GM20000 (cell line): ENCODE measurements at regions not wholly inside any gene's neighbourhood (a gene's known extent, or its start where the extent isn't known, plus 50 kb on each side); places are given as distances from the start of the nearest gene placed in this dataset.

Experiments
- DNase-seq: peaks from one replicate; pipeline ENCODE4 v3.0.0; 2012; ENCODE audit warnings: low spot score
- TF ChIP-seq, protein P1 (sequence below): IDR thresholded peaks from 2 replicates; pipeline ENCODE4 v1.5.1; 2012; ENCODE audit warnings: mild to moderate bottlenecking, control low read depth; ENCODE audit errors: extremely low read depth, missing control alignments

DNA sequence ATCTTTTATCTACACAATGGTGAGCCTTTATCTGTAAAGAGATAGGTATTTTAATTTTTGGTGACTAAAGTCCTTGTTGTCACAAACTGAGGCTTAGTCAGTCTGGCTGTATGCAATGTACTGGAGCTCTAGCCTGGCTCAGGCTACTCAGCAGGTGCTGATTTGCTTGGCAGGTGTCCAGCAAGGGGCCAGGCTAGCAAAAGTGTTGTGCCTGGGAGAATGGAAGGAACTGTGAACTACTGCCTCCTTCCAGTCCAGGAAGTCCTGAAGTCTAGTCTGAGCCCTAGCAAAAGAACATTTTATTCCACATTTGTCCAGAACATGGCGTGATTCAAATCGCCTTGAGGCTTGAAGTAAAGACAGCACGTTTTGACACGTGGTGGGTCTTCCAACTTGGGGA, 260.5 kb downstream of the CCDC85A start:
- TF ChIP-seq, protein P1, sequence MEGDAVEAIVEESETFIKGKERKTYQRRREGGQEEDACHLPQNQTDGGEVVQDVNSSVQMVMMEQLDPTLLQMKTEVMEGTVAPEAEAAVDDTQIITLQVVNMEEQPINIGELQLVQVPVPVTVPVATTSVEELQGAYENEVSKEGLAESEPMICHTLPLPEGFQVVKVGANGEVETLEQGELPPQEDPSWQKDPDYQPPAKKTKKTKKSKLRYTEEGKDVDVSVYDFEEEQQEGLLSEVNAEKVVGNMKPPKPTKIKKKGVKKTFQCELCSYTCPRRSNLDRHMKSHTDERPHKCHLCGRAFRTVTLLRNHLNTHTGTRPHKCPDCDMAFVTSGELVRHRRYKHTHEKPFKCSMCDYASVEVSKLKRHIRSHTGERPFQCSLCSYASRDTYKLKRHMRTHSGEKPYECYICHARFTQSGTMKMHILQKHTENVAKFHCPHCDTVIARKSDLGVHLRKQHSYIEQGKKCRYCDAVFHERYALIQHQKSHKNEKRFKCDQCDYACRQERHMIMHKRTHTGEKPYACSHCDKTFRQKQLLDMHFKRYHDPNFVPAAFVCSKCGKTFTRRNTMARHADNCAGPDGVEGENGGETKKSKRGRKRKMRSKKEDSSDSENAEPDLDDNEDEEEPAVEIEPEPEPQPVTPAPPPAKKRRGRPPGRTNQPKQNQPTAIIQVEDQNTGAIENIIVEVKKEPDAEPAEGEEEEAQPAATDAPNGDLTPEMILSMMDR, result no peak
- DNase-seq, result no peak

DNA sequence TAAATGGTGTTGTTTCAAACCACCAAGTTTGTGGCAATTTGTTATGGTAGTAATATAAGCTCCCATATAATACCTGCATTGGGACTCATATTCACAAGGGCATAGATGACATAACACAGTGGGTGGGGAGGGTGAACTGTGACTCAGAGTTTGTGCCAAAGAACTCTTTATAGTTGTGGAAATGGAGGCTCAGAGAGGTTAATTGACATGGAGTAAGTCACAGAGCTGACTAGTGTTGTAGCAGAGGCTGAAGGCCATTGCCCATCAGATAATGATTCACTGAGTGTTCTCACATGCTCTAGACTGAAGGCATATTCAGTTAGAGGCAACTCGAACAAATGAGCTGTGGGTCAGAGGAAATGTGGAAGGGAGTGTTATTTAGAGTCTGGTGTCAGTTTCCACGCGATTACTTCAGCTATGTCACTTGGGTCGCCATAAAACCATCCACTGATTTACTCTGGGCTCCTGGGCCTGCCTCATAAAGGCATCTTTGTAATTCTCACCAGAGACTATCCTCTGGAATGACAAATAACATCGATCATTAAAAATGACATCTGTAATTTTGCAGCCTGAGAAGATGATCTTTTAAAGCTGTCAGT, 264.7 kb downstream of the CCDC85A start:
- DNase-seq, result no peak
- TF ChIP-seq, protein P1, result no peak

DNA sequence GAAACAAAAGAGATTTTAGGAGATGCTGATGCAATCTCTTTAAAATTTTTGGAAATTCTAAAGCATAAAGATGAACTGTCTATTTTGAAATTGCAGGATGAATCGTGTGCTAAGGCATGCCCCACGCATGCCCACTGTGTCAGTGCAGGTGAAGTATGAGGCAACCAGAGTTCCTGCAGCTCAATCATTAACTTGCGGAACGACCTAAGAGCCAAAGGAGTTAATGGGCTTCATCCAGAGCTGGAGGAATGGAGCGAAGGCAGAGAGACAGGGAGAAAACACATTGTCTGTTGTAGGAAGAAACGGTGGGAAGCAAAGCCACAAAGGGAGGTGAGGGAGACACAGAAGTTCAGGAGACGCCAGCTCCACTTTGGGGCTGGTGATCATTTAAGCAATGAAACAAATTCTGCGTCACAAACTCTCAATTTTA, 265.2 kb downstream of the CCDC85A start:
- no peak for DNase-seq
- TF ChIP-seq, protein P1, result no peak

DNA sequence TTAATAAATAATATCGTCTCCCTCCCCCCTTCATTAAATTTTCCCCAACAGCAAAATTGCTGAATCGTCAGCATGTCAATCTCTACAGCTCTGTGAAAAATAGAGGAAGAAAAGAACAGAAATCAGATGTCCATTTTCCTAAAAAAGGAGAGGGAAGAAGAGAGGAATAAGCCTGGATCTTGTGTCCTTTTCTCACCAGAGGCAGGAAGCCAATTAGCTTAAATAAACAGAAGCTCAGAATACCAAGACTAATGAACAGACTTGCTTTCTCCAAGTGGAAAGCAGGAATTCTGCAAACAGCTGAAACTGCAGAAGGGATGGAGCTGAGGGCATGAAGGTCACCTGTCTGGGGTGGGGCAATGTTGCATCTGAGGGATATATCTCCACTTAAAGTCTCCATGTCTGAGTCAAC, 265.7 kb downstream of the CCDC85A start:
- DNase-seq, result no peak
- TF ChIP-seq, protein P1, result no peak

DNA sequence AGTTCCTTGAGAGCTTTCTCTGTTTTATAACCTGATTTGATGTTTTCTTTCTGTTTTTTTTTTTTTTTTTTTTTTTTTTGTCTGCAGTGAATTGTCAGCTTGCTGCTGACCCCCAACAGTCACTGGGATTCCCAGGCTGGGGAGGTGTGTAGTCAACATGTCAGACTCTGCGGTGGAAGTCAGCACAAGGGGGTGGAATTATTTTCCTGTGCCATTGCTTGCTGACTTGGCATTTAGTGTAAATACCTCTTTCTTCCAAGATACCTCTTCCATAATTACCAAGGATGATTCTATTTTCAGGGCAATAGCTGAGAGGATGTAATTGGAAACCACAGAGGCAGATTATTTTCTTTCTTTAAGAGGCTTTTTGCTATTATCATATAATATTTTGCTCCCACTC, 266.3 kb downstream of the CCDC85A start:
- TF ChIP-seq, protein P1, result no peak
- DNase-seq, result no peak

DNA sequence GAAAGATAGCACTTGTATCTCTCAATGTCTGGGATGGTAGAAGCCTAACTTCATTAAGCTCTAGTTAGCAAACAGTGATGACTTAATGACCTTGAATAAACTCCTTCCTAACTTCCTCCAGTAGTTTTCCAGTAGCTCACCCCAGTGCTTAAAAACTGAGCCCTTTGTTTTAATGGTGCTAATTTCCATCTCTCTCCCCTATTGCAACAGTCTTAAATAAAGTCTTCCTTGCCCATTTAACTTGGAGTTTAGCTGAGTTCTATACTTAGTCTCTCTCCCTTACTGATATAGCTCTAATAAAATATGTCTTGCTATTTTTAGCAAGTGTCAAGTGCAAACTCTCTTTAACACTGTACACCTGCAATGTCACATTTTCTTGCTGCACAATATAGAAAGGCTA, 267.0 kb downstream of the CCDC85A start:
- TF ChIP-seq, protein P1, result no peak
- DNase-seq, result no peak

DNA sequence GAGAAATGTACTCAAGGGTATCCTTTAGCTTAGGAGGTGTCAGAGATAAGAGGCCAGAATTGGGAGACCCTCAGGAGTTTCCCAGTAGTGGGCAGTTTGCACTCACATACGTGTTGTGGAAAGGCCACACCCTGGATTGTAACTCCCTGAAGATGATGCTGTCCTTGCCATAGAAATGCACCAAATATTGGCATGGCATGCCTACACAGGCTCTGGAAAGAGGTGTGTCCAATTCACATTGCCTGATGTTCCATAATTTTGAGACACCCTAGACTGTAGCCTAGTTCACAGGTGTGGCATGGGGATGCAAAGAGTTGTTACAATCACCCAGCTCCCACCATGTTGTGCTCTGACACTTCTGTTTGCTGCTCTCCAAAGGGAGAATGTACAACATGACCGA, 271.9 kb downstream of the CCDC85A start:
- DNase-seq, result no peak
- TF ChIP-seq, protein P1, result no peak
